Heart left ventricle (tissue), 16 donors: ENCODE measurements at regions not wholly inside any gene's neighbourhood (a gene's known extent, or its start where the extent isn't known, plus 50 kb on each side); places are given as distances from the start of the nearest gene placed in this dataset.

Source experiments
- ATAC-seq, 4 donors: fragments of 200-7000 bp; cut with Tn5 transposase; one replicate each; pipeline ENCODE4 v1.9.1; 2020 to 2022; ENCODE audit warnings: moderate library complexity in 4 of 4, mild to moderate bottlenecking in 3 of 4, moderate number of reproducible peaks in 1 of 4
- DNase-seq, 5 donors: peaks; one replicate each; pipeline ENCODE4 v3.0.0-alpha.2; 2020
- H3K27ac ChIP-seq, 12 donors: fragments of 200-600 bp; sonication (generic) in 4 of 12; one replicate each; pipeline versions ENCODE4 v1.5.0 to v1.8.0; 2016 to 2022; ENCODE audit warnings: mild to moderate bottlenecking in 2 of 12
- H3K27me3 ChIP-seq, 9 donors: fragments of 200-600 bp; sonication (generic) in 2 of 9; one replicate each; pipeline versions ENCODE4 v1.5.1 to v1.8.0; 2016 to 2022; ENCODE audit warnings: mild to moderate bottlenecking in 3 of 9
- H3K36me3 ChIP-seq, 9 donors: fragments of 200-600 bp; sonication (generic) in 2 of 9; one replicate each; pipeline versions ENCODE4 v1.5.0 to v1.8.0; 2018 to 2022; ENCODE audit warnings: mild to moderate bottlenecking in 2 of 9
- H3K4me1 ChIP-seq, 12 donors: fragments of 200-600 bp; sonication (generic) in 4 of 12; one replicate each; pipeline versions ENCODE4 v1.5.0 to v1.8.0; 2016 to 2022; ENCODE audit warnings: mild to moderate bottlenecking in 3 of 12
- H3K4me3 ChIP-seq, 12 donors: fragments of 200-600 bp; sonication (generic) in 4 of 12; one replicate each; pipeline versions ENCODE4 v1.5.0 to v1.8.0; 2017 to 2022; ENCODE audit warnings: mild to moderate bottlenecking in 9 of 12, moderate library complexity in 4 of 12
- H3K9me3 ChIP-seq, 12 donors: fragments of 200-600 bp; sonication (generic) in 4 of 12; one replicate each; pipeline versions ENCODE4 v1.5.0 to v1.8.0; 2016 to 2022; ENCODE audit warnings: mild to moderate bottlenecking in 1 of 12
- POLR2A ChIP-seq, 2 donors: fragments of 450-650 bp; IDR thresholded peaks; one replicate each; pipeline ENCODE4 v1.6.1; 2017; ENCODE audit warnings: antibody characterized with exemption in 2 of 2, mild to moderate bottlenecking in 2 of 2, moderate library complexity in 2 of 2
- WGBS, 4 donors: extraction: QIAGEN DNeasy Blood & Tissue Kit in 2 of 4; methylation state at CpG; one replicate each; pipeline versions ENCODE4 v1.1.5 to v1.1.7; 2013 to 2018; 5-methylcytosine and 5-hydroxymethylcytosine counted together
- intact Hi-C, 10 donors: fragments of 100-400 bp; cut with DNase I; formaldehyde crosslinking; loops; one replicate each; pipeline versions ENCODE4 v1.11.1 to v1.14.2; 2022
- TF ChIP-seq, protein P1 (sequence below), 12 donors: fragments of 200-600 bp; sonication (generic) in 4 of 12; IDR thresholded peaks; one replicate each; pipeline versions ENCODE4 v1.5.0 to v1.8.0; 2018 to 2022; ENCODE audit warnings: antibody characterized with exemption in 12 of 12, mild to moderate bottlenecking in 5 of 12
- donor health status: ischemic (EF 13 %, LVEDD 7.1; RV severe dilation, severe dysfunction).
- donor health status: healthy with polysubstance abuse.
- donor health status: DM: no; HTN: yes; CAD: no.
- donor health status: DM: no; HTN: no; CAD: no.
- donor health status: ischemic (EF 25% LVEDD 6.9; RV normal size, moderate dysfunction).
- donor health status: ischemic (EF 25% LVEDD 5.7; RV mildly dilated, moderate dysfunction).
- donor health status: healthy.
- donor health status: DM: yes; HTN: yes; CAD: no.
- donor health status: ischemic (EF 35%, LVEDD 5.7; RV mildly dilated, moderate dysfunction).
- donor health status: nonischemic (EF 11% LVEDD 7.7; RV severe dilation, severe dysfunction).
- donor health status: DM: yes; HTN: yes; CAD: no.
- donor health status: PGD.
- donor health status: ischemic (EF 29% LVEDD 5.4; RV normal size, mild dysfunction).
- donor health status: nonischemic (EF 23%, LVEDD 6.1; RV moderate dilation, normal function).

DNA sequence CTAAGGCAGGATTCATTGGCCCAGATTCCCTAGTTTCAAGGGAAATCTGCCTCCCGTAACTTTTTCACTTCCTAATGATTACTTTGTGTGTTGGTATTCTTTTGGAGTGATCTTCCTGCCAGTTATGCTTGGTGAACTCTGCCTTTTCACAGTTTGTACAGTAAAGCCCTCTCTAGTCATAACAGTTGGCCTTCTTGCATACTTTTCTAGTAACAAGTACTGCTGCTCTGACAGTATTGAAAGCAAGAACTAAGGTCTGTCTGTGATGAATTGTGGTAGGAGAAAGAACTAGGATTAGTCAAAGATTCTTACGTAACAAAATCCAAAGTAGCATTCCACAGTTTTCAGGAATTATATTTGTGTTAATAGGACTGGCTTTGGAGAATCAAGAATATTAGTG is 1457.2 kb upstream of the WWC1 start:
- Histone ChIP-seq H3K4me3 (no peak overlapping the region), H3K4me1 (no peaks in the 10 kb centered on the region), H3K27me3 (no peaks in the 10 kb centered on the region), H3K9me3 (no peaks in the 10 kb centered on the region), H3K36me3 (no peaks in the 10 kb centered on the region), H3K27ac (no peak overlapping the region)
- ATAC-seq = no peak
- WGBS, 4 donors = 79 to 86% (median 83%) methylated on average over 2 of the region's 2 CpGs
- TF ChIP-seq, protein P1, sequence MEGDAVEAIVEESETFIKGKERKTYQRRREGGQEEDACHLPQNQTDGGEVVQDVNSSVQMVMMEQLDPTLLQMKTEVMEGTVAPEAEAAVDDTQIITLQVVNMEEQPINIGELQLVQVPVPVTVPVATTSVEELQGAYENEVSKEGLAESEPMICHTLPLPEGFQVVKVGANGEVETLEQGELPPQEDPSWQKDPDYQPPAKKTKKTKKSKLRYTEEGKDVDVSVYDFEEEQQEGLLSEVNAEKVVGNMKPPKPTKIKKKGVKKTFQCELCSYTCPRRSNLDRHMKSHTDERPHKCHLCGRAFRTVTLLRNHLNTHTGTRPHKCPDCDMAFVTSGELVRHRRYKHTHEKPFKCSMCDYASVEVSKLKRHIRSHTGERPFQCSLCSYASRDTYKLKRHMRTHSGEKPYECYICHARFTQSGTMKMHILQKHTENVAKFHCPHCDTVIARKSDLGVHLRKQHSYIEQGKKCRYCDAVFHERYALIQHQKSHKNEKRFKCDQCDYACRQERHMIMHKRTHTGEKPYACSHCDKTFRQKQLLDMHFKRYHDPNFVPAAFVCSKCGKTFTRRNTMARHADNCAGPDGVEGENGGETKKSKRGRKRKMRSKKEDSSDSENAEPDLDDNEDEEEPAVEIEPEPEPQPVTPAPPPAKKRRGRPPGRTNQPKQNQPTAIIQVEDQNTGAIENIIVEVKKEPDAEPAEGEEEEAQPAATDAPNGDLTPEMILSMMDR (IDR thresholded peaks at IDR 0.05) = no peak
- no peak for TF ChIP-seq POLR2A (IDR thresholded peaks at IDR 0.05)
- DNase-seq = no peak
- intact Hi-C loops = no loop called here

DNA sequence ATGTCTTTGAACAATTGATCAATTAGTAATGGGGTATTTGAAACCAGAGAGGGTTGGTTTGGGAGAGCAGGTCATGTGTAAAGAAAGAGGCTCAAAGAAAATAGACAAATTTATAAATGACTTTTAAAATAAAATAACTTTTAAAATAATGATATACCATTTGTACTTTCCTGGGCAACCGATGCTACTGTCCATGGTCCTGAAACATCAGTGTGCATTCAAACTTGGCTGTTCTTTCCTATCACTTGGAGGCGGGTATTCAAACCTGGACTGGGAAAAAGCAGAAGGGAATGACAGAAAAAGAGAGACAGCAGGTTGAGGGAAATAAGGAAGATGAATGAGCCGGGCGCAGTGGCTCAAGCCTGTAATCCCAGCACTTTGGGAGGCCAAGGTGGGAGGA is 1446.4 kb upstream of the WWC1 start:
- H3K4me1 ChIP-seq = no peaks in the 10 kb centered on the region
- 73 to 82% (median 76%) methylated on average over 4 of the region's 4 CpGs for WGBS, 4 donors
- DNase-seq = no peak
- no peaks in the 10 kb centered on the region for H3K9me3 ChIP-seq
- H3K4me3 ChIP-seq = no peak overlapping the region
- ATAC-seq = no peak
- H3K27me3 ChIP-seq = no peaks in the 10 kb centered on the region
- H3K27ac ChIP-seq = no peak overlapping the region
- intact Hi-C loops = no loop called here
- no peaks in the 10 kb centered on the region for H3K36me3 ChIP-seq
- TF ChIP-seq, protein P1 (IDR thresholded peaks at IDR 0.05) = no peak
- TF ChIP-seq POLR2A (IDR thresholded peaks at IDR 0.05) = no peak

DNA sequence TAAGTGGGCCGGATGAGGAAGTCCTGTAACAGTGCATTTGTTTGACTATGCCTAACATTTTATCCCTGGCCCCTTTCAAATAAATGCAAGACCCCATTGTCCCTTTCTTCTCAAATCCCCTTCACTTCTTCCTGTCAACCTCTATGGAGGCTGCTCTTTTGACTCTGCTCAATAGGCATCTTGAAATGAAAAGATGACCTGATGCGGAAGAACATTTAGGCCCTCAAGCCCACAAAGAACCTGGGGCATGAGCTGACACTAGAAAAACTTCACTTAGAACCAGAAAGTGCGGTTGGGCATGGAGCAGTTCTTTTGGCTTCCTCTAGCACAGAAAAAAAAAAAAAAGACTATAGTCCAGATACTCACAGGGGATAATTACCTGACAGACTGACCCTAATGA is 1434.7 kb upstream of the WWC1 start:
- Histone ChIP-seq H3K4me3 (no peak overlapping the region), H3K27ac (no peak overlapping the region), H3K9me3 (no peaks in the 10 kb centered on the region), H3K4me1 (no peaks in the 10 kb centered on the region), H3K27me3 (no peaks in the 10 kb centered on the region), H3K36me3 (no peaks in the 10 kb centered on the region)
- ATAC-seq (no peak), DNase-seq (no peak)
- TF ChIP-seq, protein P1 (IDR thresholded peaks at IDR 0.05) = no peak
- TF ChIP-seq POLR2A (IDR thresholded peaks at IDR 0.05) = no peak
- WGBS, 4 donors = 84 to 90% (median 85%) methylated on average over 3 of the region's 3 CpGs
- intact Hi-C loops = no loop called here

DNA sequence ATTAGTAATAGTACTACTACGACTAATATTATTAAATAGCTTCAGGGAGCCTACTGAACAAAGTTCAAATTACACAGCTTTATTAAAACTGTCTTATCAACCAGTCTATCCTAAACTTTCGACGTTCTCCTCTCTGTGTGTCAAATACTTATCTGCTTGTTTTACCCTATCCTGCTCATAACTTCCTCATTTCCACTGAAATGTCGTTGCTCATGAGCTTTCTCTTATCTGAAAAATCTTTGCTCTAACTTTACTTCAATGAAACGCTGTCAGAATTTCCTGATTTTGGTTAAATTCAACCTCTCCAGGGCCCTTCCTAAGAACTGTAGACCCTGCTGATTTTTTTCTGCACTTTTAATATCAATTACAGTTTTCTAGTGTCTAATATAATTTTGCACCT is 1431.0 kb upstream of the WWC1 start:
- WGBS, 4 donors = 52 to 63% (median 62%) methylated on average over 5 of the region's 5 CpGs
- intact Hi-C loops = no loop called here
- Histone ChIP-seq H3K36me3 (no peaks in the 10 kb centered on the region), H3K9me3 (no peaks in the 10 kb centered on the region), H3K4me3 (no peak overlapping the region), H3K27me3 (no peaks in the 10 kb centered on the region), H3K4me1 (no peaks in the 10 kb centered on the region), H3K27ac (no peak overlapping the region)
- TF ChIP-seq, protein P1 (IDR thresholded peaks at IDR 0.05) = no peak
- TF ChIP-seq POLR2A (IDR thresholded peaks at IDR 0.05) = no peak
- ATAC-seq (no peak), DNase-seq (no peak)
